Breast epithelium (tissue), 3 donors: ENCODE measurements at regions not wholly inside any gene's neighbourhood (a gene's known extent, or its start where the extent isn't known, plus 50 kb on each side); places are given as distances from the start of the nearest gene placed in this dataset.

Source experiments
- POLR2AphosphoS5 ChIP-seq, 3 donors: sonication (generic); formaldehyde crosslinking; IDR thresholded peaks; one replicate each; pipeline ENCODE4 v1.6.1; 2017; ENCODE audit warnings: antibody characterized with exemption in 3 of 3
- TF ChIP-seq, protein P1 (sequence below), 3 donors: fragments of 450-650 bp; IDR thresholded peaks; one replicate each; pipeline ENCODE4 v1.5.1; 2016 to 2017; ENCODE audit warnings: antibody characterized with exemption in 3 of 3, mild to moderate bottlenecking in 3 of 3, moderate library complexity in 3 of 3

DNA sequence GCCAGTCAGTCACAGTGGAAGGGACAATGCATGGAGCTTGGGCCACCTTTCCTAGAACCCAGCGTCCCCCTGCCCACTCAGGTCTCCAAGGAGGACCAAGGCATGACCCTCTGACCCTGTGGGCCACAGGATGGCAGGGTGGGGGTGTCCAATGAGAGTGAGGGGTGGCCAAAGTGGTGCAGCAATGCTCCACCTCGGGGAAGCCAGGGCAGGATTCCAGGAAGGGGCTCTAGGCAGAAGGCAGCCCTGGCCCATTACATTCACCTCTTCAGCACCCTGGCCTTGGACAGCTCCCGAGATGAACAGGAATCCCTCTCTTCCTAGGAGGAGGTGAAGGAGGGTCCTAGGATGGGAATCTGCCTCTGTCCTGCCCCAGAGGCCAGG lies 597.5 kb downstream of the BRD1 start:
- no peak for TF ChIP-seq POLR2AphosphoS5 (IDR thresholded peaks at IDR 0.05)
- TF ChIP-seq, protein P1, sequence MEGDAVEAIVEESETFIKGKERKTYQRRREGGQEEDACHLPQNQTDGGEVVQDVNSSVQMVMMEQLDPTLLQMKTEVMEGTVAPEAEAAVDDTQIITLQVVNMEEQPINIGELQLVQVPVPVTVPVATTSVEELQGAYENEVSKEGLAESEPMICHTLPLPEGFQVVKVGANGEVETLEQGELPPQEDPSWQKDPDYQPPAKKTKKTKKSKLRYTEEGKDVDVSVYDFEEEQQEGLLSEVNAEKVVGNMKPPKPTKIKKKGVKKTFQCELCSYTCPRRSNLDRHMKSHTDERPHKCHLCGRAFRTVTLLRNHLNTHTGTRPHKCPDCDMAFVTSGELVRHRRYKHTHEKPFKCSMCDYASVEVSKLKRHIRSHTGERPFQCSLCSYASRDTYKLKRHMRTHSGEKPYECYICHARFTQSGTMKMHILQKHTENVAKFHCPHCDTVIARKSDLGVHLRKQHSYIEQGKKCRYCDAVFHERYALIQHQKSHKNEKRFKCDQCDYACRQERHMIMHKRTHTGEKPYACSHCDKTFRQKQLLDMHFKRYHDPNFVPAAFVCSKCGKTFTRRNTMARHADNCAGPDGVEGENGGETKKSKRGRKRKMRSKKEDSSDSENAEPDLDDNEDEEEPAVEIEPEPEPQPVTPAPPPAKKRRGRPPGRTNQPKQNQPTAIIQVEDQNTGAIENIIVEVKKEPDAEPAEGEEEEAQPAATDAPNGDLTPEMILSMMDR (IDR thresholded peaks at IDR 0.05) = no peak
